Esophagus (tissue), 2 donors: ENCODE measurements at regions not wholly inside any gene's neighbourhood (a gene's known extent, or its start where the extent isn't known, plus 50 kb on each side); places are given as distances from the start of the nearest gene placed in this dataset.

Experiments used
- H3K27ac ChIP-seq, 2 donors: one replicate each; pipeline ENCODE4 v1.5.1; 2013; ENCODE audit warnings: low read depth in 2 of 2, mild to moderate bottlenecking in 2 of 2, inconsistent platforms in 1 of 2, low read length in 1 of 2, moderate library complexity in 1 of 2
- H3K27me3 ChIP-seq, 2 donors: one replicate each; pipeline ENCODE4 v1.6.1; 2013; ENCODE audit warnings: low read length in 2 of 2, control low read depth in 1 of 2, mild to moderate bottlenecking in 1 of 2; ENCODE audit not compliant: insufficient read depth in 2 of 2, control insufficient read depth in 1 of 2
- H3K36me3 ChIP-seq, 2 donors: one replicate each; pipeline ENCODE4 v1.6.1; 2013; ENCODE audit warnings: low read length in 1 of 2; ENCODE audit not compliant: control insufficient read depth in 2 of 2, insufficient read depth in 2 of 2
- H3K4me1 ChIP-seq, 2 donors: one replicate each; pipeline ENCODE4 v1.6.1; 2013; ENCODE audit warnings: low read length in 1 of 2; ENCODE audit not compliant: control insufficient read depth in 2 of 2, insufficient read depth in 2 of 2
- H3K4me3 ChIP-seq, 2 donors: one replicate each; pipeline ENCODE4 v1.5.1; 2013; ENCODE audit warnings: low read length in 2 of 2, mild to moderate bottlenecking in 2 of 2, low read depth in 1 of 2, moderate library complexity in 1 of 2
- H3K9me3 ChIP-seq, 2 donors: one replicate each; pipeline ENCODE4 v1.6.1; 2013; ENCODE audit warnings: mild to moderate bottlenecking in 2 of 2, low read depth in 1 of 2, low read length in 1 of 2, moderate library complexity in 1 of 2; ENCODE audit not compliant: control insufficient read depth in 2 of 2, insufficient read depth in 1 of 2
- WGBS, 2 donors: extraction: QIAGEN DNeasy Blood & Tissue Kit; methylation state at CpG; one replicate each; pipeline ENCODE4 v1.1.7; 2013; 5-methylcytosine and 5-hydroxymethylcytosine counted together
- donor health status: healthy with polysubstance abuse.
- donor health status: Bipolar disorder and iron deficiency.

GRCh38 chr2:122011493-122012270 lies 256.2 kb downstream of the TSN start:
- Histone ChIP-seq H3K9me3 (no peaks in the 10 kb centered on the region), H3K4me3 (no peak overlapping the region), H3K4me1 (no peaks in the 10 kb centered on the region), H3K27me3 (no peaks in the 10 kb centered on the region), H3K36me3 (no peaks in the 10 kb centered on the region), H3K27ac (no peak overlapping the region)
- WGBS, 2 donors, result 74 to 77% methylated on average over 8 of the region's 8 CpGs

GRCh38 chr2:122018736-122019135 lies 263.3 kb downstream of the TSN start:
- Histone ChIP-seq H3K27ac (no peak overlapping the region), H3K9me3 (no peaks in the 10 kb centered on the region), H3K4me3 (no peak overlapping the region), H3K4me1 (no peaks in the 10 kb centered on the region), H3K36me3 (no peaks in the 10 kb centered on the region), H3K27me3 (no peaks in the 10 kb centered on the region)
- 93 to 94% methylated on average over 7 of the region's 7 CpGs for WGBS, 2 donors

DNA sequence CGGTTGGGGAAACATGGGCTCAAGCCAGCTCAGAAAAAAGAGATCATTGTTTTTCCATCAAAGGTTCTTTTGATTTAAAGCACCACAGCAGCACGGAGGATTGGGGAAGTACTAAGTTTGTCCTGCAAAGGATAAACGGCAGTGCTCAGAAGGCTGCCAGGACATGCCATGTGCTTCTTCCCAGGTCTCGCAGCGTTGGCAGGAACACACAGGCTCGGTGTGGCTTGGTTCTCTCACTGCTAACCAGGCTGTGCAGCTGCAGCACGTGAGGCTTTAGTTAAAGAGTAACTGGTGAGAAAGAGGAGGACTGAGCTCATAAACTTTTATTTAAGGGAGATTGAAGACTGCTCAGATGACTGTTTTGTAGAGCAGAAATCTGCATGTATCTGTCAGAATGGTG lies 264.3 kb downstream of the TSN start:
- Histone ChIP-seq H3K27me3 (no peaks in the 10 kb centered on the region), H3K9me3 (no peaks in the 10 kb centered on the region), H3K4me3 (no peak overlapping the region), H3K4me1 (no peaks in the 10 kb centered on the region), H3K27ac (no peak overlapping the region), H3K36me3 (no peaks in the 10 kb centered on the region)
- 5 to 9% methylated on average over 7 of the region's 7 CpGs for WGBS, 2 donors

DNA sequence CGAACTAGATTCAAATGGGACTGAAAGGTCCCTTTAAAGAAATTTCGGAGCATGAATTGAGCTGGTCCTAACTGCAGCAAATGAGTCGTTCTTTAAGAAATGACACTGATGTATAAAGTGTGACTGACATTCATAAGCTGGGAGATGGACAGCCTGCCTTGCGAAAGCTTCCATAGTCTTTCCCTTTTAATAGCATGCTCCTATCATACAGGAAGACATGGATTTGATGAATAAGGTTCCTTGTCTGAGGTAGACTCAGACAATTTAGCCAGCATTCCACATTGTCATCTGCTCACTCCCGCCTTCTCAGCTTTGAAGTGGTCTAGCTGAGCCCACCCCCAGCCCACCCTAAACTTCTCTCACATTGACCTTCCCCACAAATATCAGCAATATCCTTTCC lies 264.9 kb downstream of the TSN start:
- 69 to 79% methylated on average over 5 of the region's 5 CpGs for WGBS, 2 donors
- Histone ChIP-seq H3K4me1 (no peaks in the 10 kb centered on the region), H3K27ac (no peak overlapping the region), H3K36me3 (no peaks in the 10 kb centered on the region), H3K27me3 (no peaks in the 10 kb centered on the region), H3K4me3 (no peak overlapping the region), H3K9me3 (no peaks in the 10 kb centered on the region)

- no peaks in the 10 kb centered on the region for H3K27me3 ChIP-seq
- 75 to 77% methylated on average over 4 of the region's 4 CpGs for whole genome bisulfite sequencing, 2 donors
These were observed 266.5 kb downstream of the TSN start for GRCh38 chr2:122021941-122022340.

DNA sequence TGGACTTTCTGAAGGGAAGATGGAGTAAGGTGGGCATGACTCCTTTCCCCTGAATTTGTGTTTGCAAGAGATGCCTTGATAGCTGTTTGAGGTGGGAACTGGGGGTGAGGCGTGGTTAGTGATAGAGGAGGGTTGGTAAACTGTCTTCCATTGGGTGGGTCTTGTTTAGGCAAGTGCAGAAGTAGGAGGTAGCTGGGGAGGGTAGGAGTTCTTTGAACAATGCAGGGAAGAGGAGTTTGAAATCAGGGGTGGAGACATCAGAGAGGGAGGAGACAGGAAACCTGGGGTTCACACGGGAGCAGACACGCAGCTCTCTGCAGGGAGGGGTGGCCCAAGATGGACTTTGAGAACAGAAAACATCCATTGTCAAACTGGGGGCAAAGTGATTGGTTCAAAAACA lies 267.1 kb downstream of the TSN start:
- H3K9me3 ChIP-seq, result no peaks in the 10 kb centered on the region
- no peak overlapping the region for H3K27ac ChIP-seq
- no peaks in the 10 kb centered on the region for H3K27me3 ChIP-seq
- no peaks in the 10 kb centered on the region for H3K36me3 ChIP-seq
- WGBS, 2 donors, result 56 to 61% methylated on average over 3 of the region's 3 CpGs
- H3K4me3 ChIP-seq, result no peak overlapping the region
- H3K4me1 ChIP-seq, result no peaks in the 10 kb centered on the region

More at GRCh38 chr2:122021941-122022340, 266.5 kb downstream of the TSN start:
- no peak overlapping the region for H3K27ac ChIP-seq
- H3K36me3 ChIP-seq, result no peaks in the 10 kb centered on the region
- no peak overlapping the region for H3K4me3 ChIP-seq
- H3K9me3 ChIP-seq, result no peaks in the 10 kb centered on the region
- H3K4me1 ChIP-seq, result no peaks in the 10 kb centered on the region

DNA sequence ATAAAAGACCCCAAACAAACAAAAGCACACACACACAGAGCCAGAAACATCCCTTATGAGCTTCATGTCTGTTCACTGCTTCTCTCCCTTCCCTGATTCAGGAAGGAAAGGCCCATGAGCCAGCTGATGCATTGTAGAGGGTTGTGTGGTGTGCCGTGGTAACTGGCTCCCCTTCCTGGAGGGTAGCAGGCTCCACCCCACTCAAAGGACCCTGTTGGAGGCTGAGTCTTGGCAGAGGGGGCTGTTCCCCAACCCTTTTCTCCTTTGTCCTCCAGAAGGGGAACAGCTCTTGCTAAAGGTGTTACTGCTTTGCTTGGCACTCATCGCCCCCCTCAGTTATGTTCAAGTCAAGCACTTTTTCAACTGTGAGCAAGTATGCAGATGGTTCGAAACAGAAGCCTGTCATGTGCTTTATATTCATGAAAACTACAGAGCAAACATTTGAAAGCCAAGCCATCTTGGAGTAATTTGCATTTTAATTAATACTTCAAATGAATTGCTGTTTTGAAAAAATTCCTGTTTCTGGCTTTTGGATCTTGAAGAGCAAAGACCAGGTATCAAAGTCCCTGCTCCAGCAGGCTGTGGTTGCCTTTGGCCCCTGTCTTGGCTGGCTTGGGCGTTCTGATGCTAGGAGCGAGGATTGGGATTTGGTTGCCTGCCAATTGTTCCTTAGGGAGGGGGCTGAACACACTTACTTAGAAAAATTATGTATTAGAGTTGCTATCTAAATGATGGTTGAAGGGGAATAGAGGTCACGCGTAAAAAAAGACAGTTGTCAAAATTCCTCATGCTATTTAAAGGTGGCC lies 267.8 kb downstream of the TSN start:
- 55 to 57% methylated on average over 7 of the region's 7 CpGs for WGBS, 2 donors
- H3K9me3 ChIP-seq, result no peaks in the 10 kb centered on the region

GRCh38 chr2:122027510-122028217 lies 272.2 kb downstream of the TSN start:
- WGBS, 2 donors, result 82 to 90% methylated on average over 9 of the region's 9 CpGs
- Histone ChIP-seq H3K9me3 (no peaks in the 10 kb centered on the region), H3K36me3 (no peaks in the 10 kb centered on the region), H3K4me1 (no peaks in the 10 kb centered on the region), H3K4me3 (no peak overlapping the region), H3K27ac (no peak overlapping the region), H3K27me3 (no peaks in the 10 kb centered on the region)

More for the DNA sequence above, 267.8 kb downstream of the TSN start:
- no peaks in the 10 kb centered on the region for H3K27me3 ChIP-seq
- no peaks in the 10 kb centered on the region for H3K36me3 ChIP-seq
- no peaks in the 10 kb centered on the region for H3K4me1 ChIP-seq
- H3K27ac ChIP-seq, result no peak overlapping the region
- H3K4me3 ChIP-seq, result no peak overlapping the region

DNA sequence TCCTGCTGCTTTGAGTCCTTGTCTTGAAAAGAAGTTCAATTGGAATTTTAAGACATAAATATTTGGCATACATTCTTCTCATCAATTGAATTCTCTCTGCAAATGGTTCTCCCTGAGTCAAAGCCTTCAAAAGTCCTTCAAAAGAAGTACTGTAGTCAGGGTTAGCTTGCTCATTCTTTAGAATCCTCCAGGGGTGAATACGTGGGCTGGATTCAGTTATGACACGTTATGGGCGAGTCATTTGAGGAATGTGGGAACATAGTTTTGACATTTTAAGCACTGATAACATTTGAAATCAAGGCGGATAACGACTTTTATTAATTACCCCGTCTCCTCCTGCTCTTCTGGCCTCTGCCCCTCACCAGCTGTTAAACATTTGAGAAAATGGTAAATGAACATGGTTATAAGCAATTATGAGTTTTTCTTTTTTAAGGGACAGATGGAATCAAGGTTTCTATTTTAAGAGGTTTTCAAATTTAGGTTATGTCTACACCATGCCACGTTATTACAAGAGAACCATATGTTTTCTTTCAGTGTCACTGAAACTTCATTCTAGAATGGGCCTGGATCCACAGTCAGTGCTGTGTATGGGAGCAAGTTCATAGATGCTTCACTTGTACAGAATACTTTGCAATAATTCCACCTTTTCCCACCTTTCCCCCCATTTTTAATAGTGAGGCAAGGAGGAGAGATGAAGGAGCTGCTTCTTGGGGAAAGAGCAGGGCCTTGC lies 273.1 kb downstream of the TSN start:
- Histone ChIP-seq H3K36me3 (no peaks in the 10 kb centered on the region), H3K9me3 (no peaks in the 10 kb centered on the region), H3K27me3 (no peaks in the 10 kb centered on the region), H3K4me3 (no peak overlapping the region), H3K27ac (no peak overlapping the region), H3K4me1 (no peaks in the 10 kb centered on the region)
- 37 to 40% methylated on average over 7 of the region's 7 CpGs for WGBS, 2 donors
